ENCODE measurements at regions not wholly inside any gene's neighbourhood (a gene's known extent, or its start where the extent isn't known, plus 50 kb on each side); places are given as distances from the start of the nearest gene placed in this dataset.
"Not testable (repeated sequence)": the region's sequence is repeated elsewhere in the genome, so short reads cannot be mapped to it uniquely, and the experiment has no call there.

- no peak for DNase-seq (ENCODE audit: low spot score)
Measured at GRCh38 chr18:47728921-47729320, 201.5 kb downstream of the SMAD2 start.

DNA sequence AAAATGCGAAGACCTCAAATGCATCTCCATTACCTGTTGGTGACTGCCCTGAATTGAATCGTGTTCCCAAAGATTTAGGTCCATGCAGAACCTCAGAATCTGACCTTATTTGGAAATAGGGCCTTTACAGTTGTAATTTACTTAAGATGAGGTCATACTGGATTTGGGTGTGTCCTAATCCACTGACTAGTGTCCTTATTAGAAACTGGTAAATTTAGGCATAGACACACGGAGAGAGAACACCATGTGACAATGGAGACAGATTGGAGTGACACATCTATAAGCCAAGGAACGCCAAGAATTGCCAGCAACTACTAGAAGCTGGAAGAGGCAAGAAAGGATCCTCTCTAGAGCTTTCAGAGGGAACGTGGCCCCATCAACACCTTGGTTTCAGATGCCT, 203.1 kb downstream of the SMAD2 start:
- DNase-seq (ENCODE audit: low spot score): no peak

GRCh38 chr18:47726550-47726949, 203.9 kb downstream of the SMAD2 start:
- no peak for DNase-seq (ENCODE audit: low spot score)

- DNase-seq (ENCODE audit: low spot score): no peak
Measured at GRCh38 chr18:47725656-47726055, 204.8 kb downstream of the SMAD2 start.

GRCh38 chr18:47724186-47724975, 206.1 kb downstream of the SMAD2 start:
- DNase-seq (ENCODE audit: low spot score): no peak

- DNase-seq (ENCODE audit: low spot score): no peak
Measured at GRCh38 chr18:47721876-47722275, 208.6 kb downstream of the SMAD2 start.

- DNase-seq (ENCODE audit: low spot score): no peak
Measured at GRCh38 chr18:47720741-47721140, 209.7 kb downstream of the SMAD2 start.

GRCh38 chr18:47719096-47719780, 211.2 kb downstream of the SMAD2 start:
- no peak for DNase-seq (ENCODE audit: low spot score)

- DNase-seq (ENCODE audit: low spot score): no peak
Measured at GRCh38 chr18:47718646-47719045, 211.8 kb downstream of the SMAD2 start.

GRCh38 chr18:47717257-47717656, 213.2 kb downstream of the SMAD2 start:
- no peak for DNase-seq (ENCODE audit: low spot score)

DNA sequence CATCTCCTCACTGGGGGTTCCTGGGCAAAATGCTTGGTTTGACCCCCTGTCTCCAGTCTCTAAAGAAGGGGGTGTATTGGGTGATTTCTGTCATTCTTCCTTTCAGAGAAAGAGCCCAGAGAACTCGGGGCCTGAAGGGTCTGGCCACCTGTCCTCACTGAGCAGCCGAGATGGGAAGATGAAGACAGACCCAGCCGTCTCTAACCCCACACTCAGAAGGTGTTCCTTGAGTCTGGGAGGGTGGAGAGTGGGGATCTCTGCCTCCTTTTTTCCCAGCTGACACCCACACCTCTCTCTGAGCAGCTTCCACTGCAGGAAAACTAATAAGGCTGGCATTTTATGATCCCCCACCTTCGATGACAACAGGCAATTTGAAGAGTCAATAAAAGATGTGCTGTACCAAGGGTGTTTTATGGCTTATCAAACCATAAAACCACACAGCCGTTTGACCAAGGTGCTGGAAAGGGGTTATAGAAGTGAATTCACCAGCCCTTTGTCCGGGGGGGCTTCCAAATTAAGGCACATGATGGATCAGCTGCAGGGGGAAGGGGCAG, 213.8 kb downstream of the SMAD2 start:
- no peak for DNase-seq (ENCODE audit: low spot score)

- DNase-seq (ENCODE audit: low spot score): no peak
Measured at GRCh38 chr18:47710451-47710850, 220.0 kb downstream of the SMAD2 start.

DNA sequence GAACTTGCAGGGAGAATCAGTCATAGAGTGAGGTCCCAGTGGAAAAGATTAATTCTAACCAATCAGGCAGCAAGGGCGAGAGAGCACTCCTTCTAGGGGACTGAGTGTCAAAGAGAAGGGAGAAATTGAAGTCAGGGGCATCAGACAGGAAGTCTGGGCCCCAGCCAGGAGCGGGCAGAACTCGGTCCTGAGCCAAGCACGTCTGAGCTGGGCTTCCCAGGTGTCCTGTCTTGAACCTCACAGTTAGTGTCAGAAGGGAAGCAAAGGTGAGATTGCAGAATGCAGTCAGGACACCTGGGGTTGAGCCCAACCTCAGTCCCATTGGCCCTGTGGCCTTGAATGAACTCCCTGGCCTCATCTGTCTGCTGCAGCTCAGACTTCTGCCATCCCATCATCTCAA, 220.9 kb downstream of the SMAD2 start:
- DNase-seq (ENCODE audit: low spot score): no peak

GRCh38 chr18:47708206-47708605, 222.3 kb downstream of the SMAD2 start:
- no peak for DNase-seq (ENCODE audit: low spot score)

DNA sequence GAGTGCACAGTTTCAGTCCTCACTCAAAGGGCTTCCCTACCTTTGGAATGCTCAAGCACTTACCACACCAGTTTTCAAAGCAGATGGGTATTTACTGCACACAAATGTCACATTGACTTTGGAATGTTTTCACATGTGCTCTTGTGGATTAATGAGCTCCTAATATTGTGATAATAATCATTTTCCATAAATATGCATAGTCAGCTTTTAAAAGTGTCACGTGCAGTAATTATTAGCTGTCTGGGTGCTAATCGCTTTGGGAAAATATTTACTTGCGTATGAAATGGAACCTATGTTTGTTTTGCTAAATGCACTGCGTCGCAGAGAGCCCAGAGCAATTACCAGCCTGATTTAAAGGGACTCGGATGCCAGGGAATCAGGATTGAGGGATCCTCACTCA, 229.3 kb downstream of the SMAD2 start:
- DNase-seq (ENCODE audit: low spot score): no peak

GRCh38 chr18:47696870-47697269, 233.6 kb downstream of the SMAD2 start:
- DNase-seq (ENCODE audit: low spot score): no peak

GRCh38 chr18:47691611-47692010, 238.8 kb downstream of the SMAD2 start:
- DNase-seq (ENCODE audit: low spot score): no peak

DNA sequence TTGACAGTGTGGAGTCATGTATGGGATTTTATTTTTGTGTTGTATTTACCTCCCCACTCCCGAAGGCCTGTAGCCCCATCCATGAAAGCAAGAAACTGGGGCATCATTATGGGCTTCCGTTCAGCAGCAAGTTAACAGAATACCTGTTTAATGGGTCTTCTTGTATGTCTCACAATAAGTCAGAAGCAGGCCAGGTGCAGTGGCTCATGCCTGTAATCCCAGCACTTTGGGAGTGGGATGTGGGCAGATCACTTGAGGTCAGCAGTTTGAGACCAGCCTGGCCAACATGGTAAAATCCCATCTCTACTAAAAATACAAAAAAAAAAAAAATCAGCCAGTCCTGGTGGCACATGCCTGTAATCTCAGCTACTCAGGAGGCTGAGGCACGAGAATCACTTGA, 239.7 kb downstream of the SMAD2 start:
- not testable (repeated sequence) for DNase-seq (ENCODE audit: low spot score)

GRCh38 chr18:47689371-47689770, 241.1 kb downstream of the SMAD2 start:
- DNase-seq (ENCODE audit: low spot score): no peak

GRCh38 chr18:47686806-47687205, 243.7 kb downstream of the SMAD2 start:
- DNase-seq (ENCODE audit: low spot score): no peak

DNA sequence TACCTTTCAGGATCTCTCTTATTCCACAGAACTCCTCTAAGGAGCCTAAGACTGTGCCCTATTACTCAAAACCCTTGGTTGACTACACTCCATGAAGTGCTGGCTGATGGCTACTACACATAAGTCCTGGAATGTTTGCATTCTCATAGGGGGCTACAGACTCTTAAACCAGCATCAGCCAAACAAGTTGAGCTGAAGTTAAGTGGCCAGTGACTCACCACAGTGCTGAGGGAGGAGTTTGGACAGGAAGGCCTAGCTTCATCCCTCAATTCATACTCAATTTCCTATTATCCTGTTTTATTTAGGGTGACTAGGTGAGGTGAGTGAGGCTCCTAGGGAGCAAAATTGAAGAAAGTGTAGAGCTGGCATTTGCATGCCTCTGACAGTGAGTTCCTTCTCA, 246.7 kb downstream of the SMAD2 start:
- DNase-seq (ENCODE audit: low spot score): no peak

GRCh38 chr18:47682876-47683275, 247.6 kb downstream of the SMAD2 start:
- no peak for DNase-seq (ENCODE audit: low spot score)

GRCh38 chr18:47680488-47680887, 250.0 kb downstream of the SMAD2 start:
- no peak for DNase-seq (ENCODE audit: low spot score)
